Kidney (tissue), 13 donors: ENCODE measurements at regions not wholly inside any gene's neighbourhood (a gene's known extent, or its start where the extent isn't known, plus 50 kb on each side); places are given as distances from the start of the nearest gene placed in this dataset.

Source experiments
- DNase-seq, 5 donors: peaks; one replicate each; pipeline ENCODE4 v3.0.0-alpha.2; 2013 to 2020
- FAIRE-seq: peaks from 2 replicates; lab custom pipeline; 2012; peaks lifted over from hg19 to GRCh38; lab: Jason Lieb, UNC
- H3K27ac ChIP-seq, 2 donors: one replicate each; pipeline ENCODE4 v1.7.0; 2013; ENCODE audit warnings: low read depth in 2 of 2, low read length in 2 of 2, inconsistent platforms in 1 of 2
- H3K27me3 ChIP-seq: one replicate; pipeline ENCODE4 v1.7.1; 2013; ENCODE audit warnings: low read length, inconsistent platforms; ENCODE audit not compliant: control insufficient read depth, insufficient read depth
- H3K36me3 ChIP-seq, 3 donors: one replicate each; pipeline versions ENCODE4 v1.7.0 to v1.7.1; 2013; ENCODE audit warnings: low read length in 3 of 3, control low read depth in 1 of 3, inconsistent platforms in 1 of 3; ENCODE audit not compliant: insufficient read depth in 3 of 3, control insufficient read depth in 2 of 3
- H3K4me1 ChIP-seq, 3 donors: one replicate each; pipeline versions ENCODE4 v1.7.0 to v1.7.1; 2013; ENCODE audit warnings: low read length in 3 of 3, inconsistent platforms in 1 of 3, low read depth in 1 of 3; ENCODE audit not compliant: control insufficient read depth in 2 of 3, insufficient read depth in 2 of 3
- H3K4me3 ChIP-seq, 3 donors: one replicate each; pipeline versions ENCODE4 v1.7.0 to v1.8.1; 2013; ENCODE audit warnings: low read length in 3 of 3, control low read depth in 1 of 3, inconsistent platforms in 1 of 3
- H3K9ac ChIP-seq, 3 donors: one replicate each; pipeline versions ENCODE4 v1.7.0 to v1.7.1; 2013; ENCODE audit warnings: low read length in 3 of 3, control low read depth in 1 of 3, inconsistent platforms in 1 of 3
- H3K9me3 ChIP-seq, 3 donors: one replicate each; pipeline versions ENCODE4 v1.7.0 to v1.7.1; 2013; ENCODE audit warnings: low read length in 3 of 3, control low read depth in 1 of 3, inconsistent platforms in 1 of 3; ENCODE audit not compliant: control insufficient read depth in 2 of 3, insufficient read depth in 1 of 3
- CTCF ChIP-seq: IDR thresholded peaks from 3 replicates; pipeline ENCODE4 v1.5.1; 2012; ENCODE audit warnings: mild to moderate bottlenecking, moderate library complexity, borderline replicate concordance; ENCODE audit not compliant: insufficient read depth; ENCODE audit errors: extremely low read depth
- intact Hi-C: fragments of 100-400 bp; cut with DNase I; formaldehyde crosslinking; loops from one replicate; pipeline ENCODE4 v1.11.1; 2022
- donor health status: control.
- donor health status: control.
- donor health status: control.
- donor health status: control.
- donor health status: control.
- donor health status: DM: yes; HTN: yes; CAD: no.
- donor health status: Normal renal cell carcinoma (clear cell type).

DNA sequence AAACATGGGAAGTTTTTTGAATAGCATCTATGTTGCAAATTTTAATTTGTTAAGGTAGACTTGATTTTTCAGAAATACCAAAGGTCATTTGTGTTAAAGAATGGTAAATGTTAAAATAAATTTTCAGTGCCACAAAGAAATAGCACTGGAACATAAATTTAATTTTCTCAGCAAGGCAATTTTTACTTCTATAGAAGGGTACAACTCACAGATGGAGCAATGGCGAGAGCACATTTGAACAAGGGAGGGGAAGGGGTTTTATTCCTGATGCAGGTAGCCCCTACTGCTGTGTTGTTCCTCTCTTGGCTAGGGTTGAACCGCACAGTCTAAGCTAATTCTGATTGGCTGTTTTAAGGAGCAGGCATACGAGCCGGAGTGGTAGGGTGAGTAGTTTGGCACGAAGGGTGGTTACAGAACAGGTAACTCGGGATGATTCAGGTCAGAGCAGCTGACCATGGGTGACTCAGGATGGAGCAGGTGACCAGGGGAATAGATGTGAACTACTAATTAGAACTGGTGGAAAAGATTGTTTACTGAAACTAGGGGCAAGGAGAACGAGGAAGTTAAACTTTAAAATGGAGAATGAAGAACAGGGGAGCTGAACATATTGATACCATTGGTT is 50.1 kb upstream of the PSME4 start:
- intact Hi-C loops: no loop called here
- no peak overlapping the region for H3K4me3 ChIP-seq

More for the DNA sequence above, 50.1 kb upstream of the PSME4 start:
- DNase-seq (no peak), FAIRE-seq (no peak)
- H3K9ac ChIP-seq: no peak overlapping the region
- no peak overlapping the region for H3K27ac ChIP-seq
- no peak for TF ChIP-seq CTCF
- H3K27me3 ChIP-seq: no peaks in the 10 kb centered on the region
- peaks cover 0 to 5% (median 2%) of the 10 kb centered on the region in 3 donors for H3K9me3 ChIP-seq
- H3K36me3 ChIP-seq: no peaks in the 10 kb centered on the region
- H3K4me1 ChIP-seq: no peaks in the 10 kb centered on the region
